ENCODE measurements at regions not wholly inside any gene's neighbourhood (a gene's known extent, or its start where the extent isn't known, plus 50 kb on each side); places are given as distances from the start of the nearest gene placed in this dataset.

GRCh38 chr14:82528016-82528415 is 994.4 kb upstream of the SEL1L start:
- intact Hi-C loops (cut with DNase I), result no loop called here
- Histone ChIP-seq H3K4me1 (replicated peaks) (no peaks in the 10 kb centered on the region), H3K27ac (no peak overlapping the region), H3K36me3 (no peaks in the 10 kb centered on the region), H3K9me3 (no peaks in the 10 kb centered on the region), H3K4me3 (no peak overlapping the region), H3K27me3 (replicated peaks; ENCODE audit: insufficient read depth) (no peaks in the 10 kb centered on the region)
- TF ChIP-seq POLR2AphosphoS5 (IDR thresholded peaks at IDR 0.05) (no peak), POLR2A (IDR thresholded peaks at IDR 0.05) (no peak)
- TF ChIP-seq, protein P1, sequence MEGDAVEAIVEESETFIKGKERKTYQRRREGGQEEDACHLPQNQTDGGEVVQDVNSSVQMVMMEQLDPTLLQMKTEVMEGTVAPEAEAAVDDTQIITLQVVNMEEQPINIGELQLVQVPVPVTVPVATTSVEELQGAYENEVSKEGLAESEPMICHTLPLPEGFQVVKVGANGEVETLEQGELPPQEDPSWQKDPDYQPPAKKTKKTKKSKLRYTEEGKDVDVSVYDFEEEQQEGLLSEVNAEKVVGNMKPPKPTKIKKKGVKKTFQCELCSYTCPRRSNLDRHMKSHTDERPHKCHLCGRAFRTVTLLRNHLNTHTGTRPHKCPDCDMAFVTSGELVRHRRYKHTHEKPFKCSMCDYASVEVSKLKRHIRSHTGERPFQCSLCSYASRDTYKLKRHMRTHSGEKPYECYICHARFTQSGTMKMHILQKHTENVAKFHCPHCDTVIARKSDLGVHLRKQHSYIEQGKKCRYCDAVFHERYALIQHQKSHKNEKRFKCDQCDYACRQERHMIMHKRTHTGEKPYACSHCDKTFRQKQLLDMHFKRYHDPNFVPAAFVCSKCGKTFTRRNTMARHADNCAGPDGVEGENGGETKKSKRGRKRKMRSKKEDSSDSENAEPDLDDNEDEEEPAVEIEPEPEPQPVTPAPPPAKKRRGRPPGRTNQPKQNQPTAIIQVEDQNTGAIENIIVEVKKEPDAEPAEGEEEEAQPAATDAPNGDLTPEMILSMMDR (IDR thresholded peaks at IDR 0.05), result no peak
- DNase-seq (ENCODE audit: low spot score), result no peak
- WGBS, result 23% methylated on average over 1 of the region's 1 CpG

- Histone ChIP-seq H3K4me1 (replicated peaks) (no peaks in the 10 kb centered on the region), H3K4me3 (no peak overlapping the region), H3K9me3 (no peaks in the 10 kb centered on the region), H3K27me3 (replicated peaks; ENCODE audit: insufficient read depth) (no peaks in the 10 kb centered on the region), H3K27ac (no peak overlapping the region), H3K36me3 (no peaks in the 10 kb centered on the region)
- DNase-seq (ENCODE audit: low spot score), result no peak
- TF ChIP-seq POLR2AphosphoS5 (IDR thresholded peaks at IDR 0.05) (no peak), POLR2A (IDR thresholded peaks at IDR 0.05) (no peak)
- TF ChIP-seq, protein P1 (IDR thresholded peaks at IDR 0.05), result no peak
- WGBS, result 53% methylated on average over 2 of the region's 2 CpGs
- intact Hi-C loops (cut with DNase I), result no loop called here
These were observed 999.7 kb upstream of the SEL1L start for GRCh38 chr14:82533351-82533750.

DNA sequence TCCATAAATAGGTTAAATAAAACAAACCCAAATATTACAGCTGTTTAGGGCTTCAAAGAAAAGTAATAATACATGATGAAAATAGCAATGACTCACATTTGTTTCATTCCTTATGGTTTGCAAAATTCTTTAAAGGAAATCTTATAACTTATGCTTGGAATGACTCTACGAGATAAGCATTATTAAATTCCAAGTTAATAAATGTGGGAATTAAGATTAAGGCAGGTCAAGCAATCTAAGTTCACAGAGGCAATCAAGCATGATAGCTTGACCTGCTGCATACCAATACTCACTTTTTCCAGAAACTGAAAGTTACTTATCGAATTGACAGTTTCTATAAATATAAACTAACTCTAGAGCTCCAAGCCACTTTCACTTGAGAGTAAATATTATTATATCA is 1002.9 kb upstream of the SEL1L start:
- TF ChIP-seq, protein P1 (IDR thresholded peaks at IDR 0.05), result no peak
- TF ChIP-seq POLR2A (IDR thresholded peaks at IDR 0.05) (no peak), POLR2AphosphoS5 (IDR thresholded peaks at IDR 0.05) (no peak)
- Histone ChIP-seq H3K9me3 (no peaks in the 10 kb centered on the region), H3K36me3 (no peaks in the 10 kb centered on the region), H3K27ac (no peak overlapping the region), H3K27me3 (replicated peaks; ENCODE audit: insufficient read depth) (no peaks in the 10 kb centered on the region), H3K4me1 (replicated peaks) (no peaks in the 10 kb centered on the region), H3K4me3 (no peak overlapping the region)
- intact Hi-C loops (cut with DNase I), result no loop called here
- DNase-seq (ENCODE audit: low spot score), result no peak
- 88% methylated on average over 2 of the region's 2 CpGs for WGBS

- intact Hi-C loops (cut with DNase I), result no loop called here
- WGBS, result 63% methylated on average over 3 of the region's 3 CpGs
- H3K4me1 ChIP-seq (replicated peaks), result no peaks in the 10 kb centered on the region
- no peaks in the 10 kb centered on the region for H3K27me3 ChIP-seq (replicated peaks; ENCODE audit: insufficient read depth)
- no peak overlapping the region for H3K4me3 ChIP-seq
- H3K27ac ChIP-seq, result no peak overlapping the region
- DNase-seq (ENCODE audit: low spot score), result no peak
- TF ChIP-seq, protein P1 (IDR thresholded peaks at IDR 0.05), result no peak
- no peak for TF ChIP-seq POLR2A (IDR thresholded peaks at IDR 0.05)
- no peak for TF ChIP-seq POLR2AphosphoS5 (IDR thresholded peaks at IDR 0.05)
- no peaks in the 10 kb centered on the region for H3K9me3 ChIP-seq
- H3K36me3 ChIP-seq, result no peaks in the 10 kb centered on the region
These were observed 1004.2 kb upstream of the SEL1L start for GRCh38 chr14:82537831-82538230.

- DNase-seq (ENCODE audit: low spot score), result no peak
- Histone ChIP-seq H3K4me3 (no peak overlapping the region), H3K9me3 (no peaks in the 10 kb centered on the region), H3K4me1 (replicated peaks) (no peaks in the 10 kb centered on the region), H3K36me3 (no peaks in the 10 kb centered on the region), H3K27ac (no peak overlapping the region), H3K27me3 (replicated peaks; ENCODE audit: insufficient read depth) (no peaks in the 10 kb centered on the region)
- TF ChIP-seq POLR2AphosphoS5 (IDR thresholded peaks at IDR 0.05), result no peak
- no peak for TF ChIP-seq POLR2A (IDR thresholded peaks at IDR 0.05)
- TF ChIP-seq, protein P1 (IDR thresholded peaks at IDR 0.05), result no peak
- WGBS, result 99% methylated on average over 2 of the region's 2 CpGs
- intact Hi-C loops (cut with DNase I), result no loop called here
These were observed 1012.7 kb upstream of the SEL1L start for GRCh38 chr14:82546401-82546800.

All from prostate gland (tissue), 2 donors.